ENCODE measurements at regions not wholly inside any gene's neighbourhood (a gene's known extent, or its start where the extent isn't known, plus 50 kb on each side); places are given as distances from the start of the nearest gene placed in this dataset.

GRCh38 chr3:182562274-182562673, 231.0 kb upstream of the ATP11B start:
- no peak overlapping the region for H3K27ac ChIP-seq
- H3K4me3 ChIP-seq: no peak overlapping the region
- no peak for DNase-seq (ENCODE audit: low spot score in 2 of 2)
- H3K27me3 ChIP-seq: no peaks in the 10 kb centered on the region
- H3K9me3 ChIP-seq: no peaks in the 10 kb centered on the region
- TF ChIP-seq POLR2A (IDR thresholded peaks at IDR 0.05): no peak
- TF ChIP-seq EP300 (IDR thresholded peaks at IDR 0.05): no peak
- TF ChIP-seq CTCF (IDR thresholded peaks at IDR 0.05): no peak
- no peak for TF ChIP-seq POLR2AphosphoS5 (IDR thresholded peaks at IDR 0.05)
- no peaks in the 10 kb centered on the region for H3K36me3 ChIP-seq
- WGBS: 97% methylated on average over 2 of the region's 2 CpGs
- no peaks in the 10 kb centered on the region for H3K4me1 ChIP-seq

DNA sequence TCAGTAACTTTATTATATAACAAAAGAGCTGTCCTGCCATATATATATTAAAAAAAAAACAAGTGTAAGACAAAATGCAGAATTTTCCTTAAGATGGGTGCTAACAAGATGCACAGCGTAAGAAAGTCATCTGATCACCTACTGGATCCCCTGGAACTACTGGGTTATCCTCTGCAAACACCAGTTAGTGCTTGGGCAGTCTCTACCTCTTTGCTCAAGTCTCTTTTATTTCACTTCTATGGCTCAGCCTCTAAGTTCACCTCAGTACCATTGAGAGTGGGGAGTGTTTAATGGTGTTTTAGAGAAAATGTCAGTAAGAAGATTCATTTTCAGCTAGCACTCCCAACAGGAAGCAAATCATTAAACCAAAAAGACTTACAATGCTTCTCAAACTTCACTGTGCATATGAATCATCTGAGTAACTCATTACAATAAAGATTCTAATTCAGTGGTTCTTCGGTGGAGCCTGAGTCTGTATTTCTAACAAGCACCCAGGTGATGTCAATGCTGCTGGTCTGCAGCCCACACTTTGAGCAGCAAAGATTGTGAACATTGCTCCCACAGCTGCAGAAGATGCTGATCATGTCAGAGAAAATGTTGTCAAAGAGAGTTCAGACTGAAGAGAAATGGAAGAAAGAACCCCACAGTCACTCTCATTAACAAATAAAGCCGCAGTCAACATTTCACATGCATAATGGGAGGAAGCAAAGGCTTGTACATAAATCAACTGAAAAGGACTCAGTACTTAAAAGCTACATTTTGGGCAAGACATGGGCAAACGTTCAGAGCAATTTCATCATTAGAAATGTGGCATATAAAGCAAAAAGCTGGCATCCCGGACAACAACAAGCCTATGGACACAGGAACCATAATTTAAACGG, 227.1 kb upstream of the ATP11B start:
- no peak for DNase-seq (ENCODE audit: low spot score in 2 of 2)
- 74% methylated on average over 6 of the region's 6 CpGs for WGBS
- H3K9me3 ChIP-seq: no peaks in the 10 kb centered on the region
- no peaks in the 10 kb centered on the region for H3K36me3 ChIP-seq
- H3K4me1 ChIP-seq: peaks cover 4% of the 10 kb centered on the region
- H3K27ac ChIP-seq: no peak overlapping the region
- no peak overlapping the region for H3K4me3 ChIP-seq
- TF ChIP-seq POLR2AphosphoS5 (IDR thresholded peaks at IDR 0.05): no peak
- no peaks in the 10 kb centered on the region for H3K27me3 ChIP-seq

GRCh38 chr3:182567700-182568099, 225.6 kb upstream of the ATP11B start:
- Histone ChIP-seq H3K36me3 (no peaks in the 10 kb centered on the region), H3K27me3 (no peaks in the 10 kb centered on the region), H3K27ac (no peak overlapping the region), H3K4me1 (peaks cover 4% of the 10 kb centered on the region), H3K9me3 (no peaks in the 10 kb centered on the region), H3K4me3 (no peak overlapping the region)
- TF ChIP-seq POLR2AphosphoS5 (IDR thresholded peaks at IDR 0.05) (no peak), EP300 (IDR thresholded peaks at IDR 0.05) (no peak), POLR2A (IDR thresholded peaks at IDR 0.05) (no peak), CTCF (IDR thresholded peaks at IDR 0.05) (no peak)
- 25% methylated on average over 1 of the region's 1 CpG for WGBS
- DNase-seq (ENCODE audit: low spot score in 2 of 2): no peak

DNA sequence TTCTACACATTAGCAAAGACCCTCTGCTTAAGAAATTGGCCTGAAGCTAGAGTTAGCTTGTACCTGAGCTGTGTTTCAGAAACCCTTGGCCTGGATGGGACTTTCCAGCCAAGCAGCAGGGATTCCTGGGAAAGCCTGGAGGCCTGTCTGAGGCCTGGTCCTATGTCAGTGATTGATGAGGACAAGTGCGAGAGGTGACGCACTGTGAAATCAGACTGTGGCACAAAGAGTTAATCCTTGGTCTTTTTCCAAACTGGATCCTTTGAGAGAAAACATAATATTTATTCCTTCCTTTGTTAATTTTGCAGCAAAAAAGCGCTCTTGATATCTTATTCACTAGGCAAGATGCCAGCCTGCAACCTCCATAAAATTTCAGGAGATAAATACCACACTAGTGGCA, 225.0 kb upstream of the ATP11B start:
- Histone ChIP-seq H3K36me3 (no peaks in the 10 kb centered on the region), H3K27ac (no peak overlapping the region), H3K4me3 (no peak overlapping the region), H3K4me1 (peaks cover 4% of the 10 kb centered on the region), H3K27me3 (no peaks in the 10 kb centered on the region), H3K9me3 (no peaks in the 10 kb centered on the region)
- TF ChIP-seq CTCF (IDR thresholded peaks at IDR 0.05) (no peak), POLR2A (IDR thresholded peaks at IDR 0.05) (no peak), POLR2AphosphoS5 (IDR thresholded peaks at IDR 0.05) (no peak)
- 78% methylated on average over 3 of the region's 3 CpGs for WGBS
- DNase-seq (ENCODE audit: low spot score in 2 of 2): no peak

- no peak overlapping the region for H3K4me3 ChIP-seq
- 57% methylated on average over 3 of the region's 3 CpGs for WGBS
Observed at GRCh38 chr3:182568876-182569275, 224.4 kb upstream of the ATP11B start.

More at GRCh38 chr3:182568876-182569275, 224.4 kb upstream of the ATP11B start:
- H3K27me3 ChIP-seq: no peaks in the 10 kb centered on the region
- no peaks in the 10 kb centered on the region for H3K36me3 ChIP-seq
- TF ChIP-seq CTCF (IDR thresholded peaks at IDR 0.05): no peak
- no peak for TF ChIP-seq POLR2A (IDR thresholded peaks at IDR 0.05)
- no peak for TF ChIP-seq POLR2AphosphoS5 (IDR thresholded peaks at IDR 0.05)
- no peak for TF ChIP-seq EP300 (IDR thresholded peaks at IDR 0.05)
- DNase-seq (ENCODE audit: low spot score in 2 of 2): no peak
- H3K27ac ChIP-seq: no peak overlapping the region
- peaks cover 4% of the 10 kb centered on the region for H3K4me1 ChIP-seq
- peaks cover 3% of the 10 kb centered on the region for H3K9me3 ChIP-seq

Measured in suprapubic skin (tissue), 4 donors.